CD4-positive, alpha-beta memory T cell (primary cell): ENCODE measurements at regions not wholly inside any gene's neighbourhood (a gene's known extent, or its start where the extent isn't known, plus 50 kb on each side); places are given as distances from the start of the nearest gene placed in this dataset.
"Not testable (repeated sequence)": the region's sequence is repeated elsewhere in the genome, so short reads cannot be mapped to it uniquely, and the experiment has no call there.

Experiments
- CTCF ChIA-PET: fragments of 350-600 bp; sonication (Branson Sonifier 250); formaldehyde crosslinking; loops from one replicate; lab custom pipeline; 2021; ENCODE audit warnings: inconsistent platforms; ENCODE audit not compliant: partially characterized antibody; lab: Charles Lee
- POLR2A ChIA-PET: fragments of 350-600 bp; sonication (Branson Sonifier 250); formaldehyde crosslinking; loops from one replicate; lab custom pipeline; 2021; ENCODE audit not compliant: partially characterized antibody; lab: Charles Lee
- DNase-seq, 5 donors: peaks; one replicate each; pipeline versions ENCODE4 v3.0.0 to v3.0.0-alpha.2; 2020 to 2022; ENCODE audit warnings: mixed read lengths in 1 of 5
- H3K27ac ChIP-seq: one replicate; pipeline ENCODE4 v1.7.0; 2013; ENCODE audit warnings: low read depth, low read length
- H3K27me3 ChIP-seq: 2 replicates; pipeline ENCODE4 v1.7.0; 2013; ENCODE audit warnings: mild to moderate bottlenecking, low read length, moderate library complexity; ENCODE audit not compliant: insufficient read depth
- H3K36me3 ChIP-seq: 2 replicates; pipeline ENCODE4 v1.7.0; 2013; ENCODE audit warnings: mild to moderate bottlenecking, low read length, moderate library complexity; ENCODE audit not compliant: insufficient read depth
- H3K4me1 ChIP-seq: 2 replicates; pipeline ENCODE4 v1.7.0; 2013; ENCODE audit warnings: mild to moderate bottlenecking, low read length, moderate library complexity; ENCODE audit not compliant: insufficient read depth
- H3K4me3 ChIP-seq, 2 donors: one replicate each; pipeline ENCODE4 v1.7.0; 2013; ENCODE audit warnings: low read length in 2 of 2, mild to moderate bottlenecking in 1 of 2
- H3K9me3 ChIP-seq, 2 donors: one replicate each; pipeline ENCODE4 v1.7.0; 2013; ENCODE audit warnings: low read length in 2 of 2, control low read depth in 1 of 2; ENCODE audit not compliant: control insufficient read depth in 1 of 2
- H3K27ac Mint-ChIP-seq, 7 donors: one replicate each; pipeline ENCODE4 v1.8.0; 2020 to 2021; ENCODE audit warnings: mixed read lengths in 7 of 7, mild to moderate bottlenecking in 6 of 7, inconsistent platforms in 3 of 7, moderate library complexity in 3 of 7
- H3K27me3 Mint-ChIP-seq, 2 donors: one replicate each; pipeline ENCODE4 v1.8.0; 2020 to 2021; ENCODE audit warnings: mixed read lengths in 2 of 2
- H3K36me3 Mint-ChIP-seq, 2 donors: one replicate each; pipeline ENCODE4 v1.8.0; 2020 to 2021; ENCODE audit warnings: mixed read lengths in 2 of 2, inconsistent platforms in 1 of 2, mild to moderate bottlenecking in 1 of 2
- H3K4me1 Mint-ChIP-seq, 4 donors: one replicate each; pipeline ENCODE4 v1.8.0; 2020 to 2021; ENCODE audit warnings: mixed read lengths in 4 of 4, mild to moderate bottlenecking in 1 of 4
- H3K4me3 Mint-ChIP-seq, 8 donors: one replicate each; pipeline ENCODE4 v1.8.0; 2020 to 2021; ENCODE audit warnings: mixed read lengths in 8 of 8, mild to moderate bottlenecking in 7 of 8, moderate library complexity in 6 of 8, inconsistent platforms in 3 of 8
- H3K9me3 Mint-ChIP-seq, 8 donors: one replicate each; pipeline ENCODE4 v1.8.0; 2020 to 2021; ENCODE audit warnings: mixed read lengths in 8 of 8, mild to moderate bottlenecking in 5 of 8, inconsistent platforms in 3 of 8, moderate library complexity in 1 of 8
- intact Hi-C: fragments of 100-400 bp; cut with micrococcal nuclease; formaldehyde crosslinking; loops from one replicate; pipeline ENCODE4 v1.15.1; 2023

GRCh38 chr4:83734576-83734975 lies 198.7 kb downstream of the GPAT3 start:
- Histone ChIP-seq H3K4me3 (no peak overlapping the region), H3K9me3 (no peaks in the 10 kb centered on the region), H3K27ac (no peak overlapping the region), H3K36me3 (no peaks in the 10 kb centered on the region), H3K4me1 (no peaks in the 10 kb centered on the region), H3K27me3 (no peaks in the 10 kb centered on the region)
- peaks cover 3 to 5% of the 10 kb centered on the region in 2 donors for H3K27me3 Mint-ChIP-seq
- no peaks in the 10 kb centered on the region for H3K36me3 Mint-ChIP-seq
- no peak overlapping the region for H3K27ac Mint-ChIP-seq
- no peak for DNase-seq
- H3K9me3 Mint-ChIP-seq, result peaks cover 0 to 8% (median 0%) of the 10 kb centered on the region in 8 donors
- POLR2A ChIA-PET, result no interaction called here
- intact Hi-C loops, result no loop called here
- no peaks in the 10 kb centered on the region for H3K4me1 Mint-ChIP-seq
- CTCF ChIA-PET, result no interaction called here
- no peak overlapping the region for H3K4me3 Mint-ChIP-seq

- no peak overlapping the region for H3K4me3 ChIP-seq
- Mint-ChIP-seq H3K9me3 (peaks cover 0 to 13% (median 1%) of the 10 kb centered on the region in 8 donors), H3K4me1 (no peaks in the 10 kb centered on the region), H3K4me3 (no peak overlapping the region), H3K36me3 (no peaks in the 10 kb centered on the region), H3K27me3 (peaks cover 3 to 6% of the 10 kb centered on the region in 2 donors), H3K27ac (no peak overlapping the region)
- intact Hi-C loops, result no loop called here
- CTCF ChIA-PET, result no interaction called here
- H3K27me3 ChIP-seq, result no peaks in the 10 kb centered on the region
- no peak for DNase-seq
- H3K36me3 ChIP-seq, result no peaks in the 10 kb centered on the region
- no peaks in the 10 kb centered on the region for H3K9me3 ChIP-seq
- no peaks in the 10 kb centered on the region for H3K4me1 ChIP-seq
- POLR2A ChIA-PET, result no interaction called here
- no peak overlapping the region for H3K27ac ChIP-seq
These were observed 196.3 kb downstream of the GPAT3 start for GRCh38 chr4:83732114-83732635.

DNA sequence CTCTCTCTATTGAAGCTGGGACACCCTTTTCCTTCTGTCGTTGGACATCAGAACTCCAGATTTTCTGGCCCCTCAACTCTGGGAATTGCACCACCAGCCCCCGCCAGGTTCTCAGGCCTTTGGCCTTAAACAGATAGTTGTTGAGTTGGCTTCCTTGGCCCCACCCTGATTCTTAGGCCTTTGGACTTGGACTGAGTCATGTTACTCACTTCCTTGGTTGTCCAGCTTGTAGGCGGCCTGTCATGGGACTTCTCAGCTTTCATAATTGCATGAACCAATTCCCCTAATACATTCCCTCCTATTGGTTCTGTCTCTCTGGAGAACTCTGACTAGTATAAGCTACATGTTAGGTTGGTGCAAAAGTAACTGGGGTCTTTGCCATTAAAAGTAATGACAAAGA lies 195.7 kb downstream of the GPAT3 start:
- Histone ChIP-seq H3K4me3 (no peak overlapping the region), H3K4me1 (no peaks in the 10 kb centered on the region), H3K36me3 (no peaks in the 10 kb centered on the region), H3K27me3 (no peaks in the 10 kb centered on the region), H3K9me3 (no peaks in the 10 kb centered on the region), H3K27ac (no peak overlapping the region)
- Mint-ChIP-seq H3K4me3 (no peak overlapping the region), H3K27me3 (peaks cover 5 to 11% of the 10 kb centered on the region in 2 donors), H3K36me3 (no peaks in the 10 kb centered on the region), H3K9me3 (peaks cover 0 to 13% (median 1%) of the 10 kb centered on the region in 8 donors), H3K27ac (no peak overlapping the region), H3K4me1 (no peaks in the 10 kb centered on the region)
- no peak for DNase-seq
- CTCF ChIA-PET, result no interaction called here
- intact Hi-C loops, result no loop called here
- POLR2A ChIA-PET, result no interaction called here

DNA sequence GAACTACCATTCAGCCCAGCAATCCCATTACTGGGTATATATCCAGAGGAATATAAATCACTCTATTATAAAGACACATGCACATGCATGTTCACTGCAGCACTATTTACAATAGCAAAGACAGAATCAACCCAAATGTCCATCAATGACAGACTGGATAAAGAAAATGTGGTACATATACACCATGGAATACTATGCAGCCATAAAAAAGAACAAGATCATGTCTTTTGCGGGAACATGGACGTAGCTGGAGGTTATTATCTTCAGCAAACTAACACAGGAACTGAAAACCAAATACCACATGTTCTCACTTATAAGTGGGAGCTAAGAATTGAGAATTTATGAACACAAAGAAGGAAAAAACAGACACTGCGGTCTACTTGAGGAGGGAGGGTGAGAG lies 195.1 kb downstream of the GPAT3 start:
- Mint-ChIP-seq H3K9me3 (peaks cover 0 to 13% (median 1%) of the 10 kb centered on the region in 8 donors), H3K27me3 (peaks cover 5 to 11% of the 10 kb centered on the region in 2 donors)
- H3K27me3 ChIP-seq, H3K4me3 Mint-ChIP-seq, intact Hi-C loops, DNase-seq, H3K4me1 ChIP-seq, H3K4me3 ChIP-seq, H3K27ac ChIP-seq, H3K27ac Mint-ChIP-seq, POLR2A ChIA-PET, H3K4me1 Mint-ChIP-seq, H3K36me3 Mint-ChIP-seq, H3K36me3 ChIP-seq, H3K9me3 ChIP-seq, CTCF ChIA-PET: not testable (repeated sequence)

- Mint-ChIP-seq H3K27ac (no peak overlapping the region), H3K9me3 (peaks cover 0 to 13% (median 1%) of the 10 kb centered on the region in 8 donors), H3K27me3 (peaks cover 4 to 11% of the 10 kb centered on the region in 2 donors), H3K4me3 (no peak overlapping the region), H3K36me3 (no peaks in the 10 kb centered on the region), H3K4me1 (no peaks in the 10 kb centered on the region)
- DNase-seq, result no peak
- intact Hi-C loops, result no loop called here
- H3K36me3 ChIP-seq, result no peaks in the 10 kb centered on the region
- H3K9me3 ChIP-seq, result no peaks in the 10 kb centered on the region
- POLR2A ChIA-PET, result no interaction called here
- H3K4me3 ChIP-seq, result no peak overlapping the region
- CTCF ChIA-PET, result no interaction called here
- H3K27ac ChIP-seq, result no peak overlapping the region
- no peaks in the 10 kb centered on the region for H3K4me1 ChIP-seq
- no peaks in the 10 kb centered on the region for H3K27me3 ChIP-seq
These were observed 192.3 kb downstream of the GPAT3 start for GRCh38 chr4:83728191-83728590.

DNA sequence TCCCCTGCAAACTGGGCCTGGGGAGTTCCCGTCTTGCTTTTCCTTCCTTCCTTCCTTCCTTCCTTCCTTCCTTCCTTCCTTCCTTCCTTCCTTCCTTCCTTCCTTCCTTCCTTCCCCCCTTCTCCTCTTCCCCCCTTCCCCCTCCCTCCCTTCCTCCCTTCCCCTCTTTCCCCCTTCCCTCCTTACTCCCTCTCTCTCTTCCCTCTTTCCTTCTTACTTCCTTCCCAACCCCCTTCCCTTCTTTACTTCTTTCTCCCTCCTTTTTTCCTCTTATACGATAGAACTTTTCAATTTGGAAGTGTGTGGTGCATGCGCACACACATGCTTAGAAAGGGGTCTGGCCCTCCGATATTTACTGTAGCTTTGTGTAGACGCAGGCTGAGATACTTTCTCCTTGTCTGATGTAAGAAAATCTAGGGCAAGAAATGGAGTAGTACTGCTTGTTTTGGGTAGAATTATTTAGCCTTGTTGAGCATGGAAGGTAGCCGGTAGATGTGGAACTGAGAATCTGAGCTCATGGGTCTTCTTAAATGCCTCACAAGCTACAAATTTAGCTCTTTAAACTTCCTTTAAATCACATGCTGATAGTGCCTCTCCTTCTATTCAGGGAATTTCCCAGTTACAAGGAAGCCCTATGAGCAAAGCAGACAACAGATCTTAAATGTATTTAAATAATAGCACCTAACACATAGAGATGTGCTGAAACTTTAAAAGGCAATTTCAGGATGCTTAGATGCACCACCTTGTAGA lies 189.6 kb downstream of the GPAT3 start:
- Mint-ChIP-seq H3K36me3 (no peaks in the 10 kb centered on the region), H3K27ac (no peak overlapping the region), H3K27me3 (peaks cover 8 to 18% of the 10 kb centered on the region in 2 donors), H3K4me3 (no peak overlapping the region), H3K9me3 (peaks cover 0 to 6% (median 1%) of the 10 kb centered on the region in 8 donors), H3K4me1 (no peaks in the 10 kb centered on the region)
- H3K4me1 ChIP-seq, result no peaks in the 10 kb centered on the region
- POLR2A ChIA-PET, result no interaction called here
- CTCF ChIA-PET, result no interaction called here
- no peaks in the 10 kb centered on the region for H3K9me3 ChIP-seq
- no peaks in the 10 kb centered on the region for H3K36me3 ChIP-seq
- no peak overlapping the region for H3K27ac ChIP-seq
- no peaks in the 10 kb centered on the region for H3K27me3 ChIP-seq
- H3K4me3 ChIP-seq, result no peak overlapping the region
- DNase-seq, result no peak
- intact Hi-C loops, result no loop called here

- Mint-ChIP-seq H3K27me3 (peaks cover 8 to 14% of the 10 kb centered on the region in 2 donors), H3K36me3 (no peaks in the 10 kb centered on the region), H3K4me3 (no peak overlapping the region), H3K4me1 (no peaks in the 10 kb centered on the region), H3K27ac (no peak overlapping the region), H3K9me3 (peaks cover 0 to 6% (median 1%) of the 10 kb centered on the region in 8 donors)
- ChIA-PET POLR2A (no interaction called here), CTCF (no interaction called here)
- H3K27ac ChIP-seq, result no peak overlapping the region
- H3K9me3 ChIP-seq, result no peaks in the 10 kb centered on the region
- intact Hi-C loops, result no loop called here
- H3K36me3 ChIP-seq, result no peaks in the 10 kb centered on the region
- H3K27me3 ChIP-seq, result no peaks in the 10 kb centered on the region
- no peak for DNase-seq
- no peak overlapping the region for H3K4me3 ChIP-seq
- H3K4me1 ChIP-seq, result no peaks in the 10 kb centered on the region
These were observed 188.8 kb downstream of the GPAT3 start for GRCh38 chr4:83724485-83725335.
